COLO668 (cell line): ENCODE measurements at regions not wholly inside any gene's neighbourhood (a gene's known extent, or its start where the extent isn't known, plus 50 kb on each side); places are given as distances from the start of the nearest gene placed in this dataset.
"Not testable (repeated sequence)": the region's sequence is repeated elsewhere in the genome, so short reads cannot be mapped to it uniquely, and the experiment has no call there.

Experiments used
- DNase-seq: peaks from one replicate; lab custom pipeline; 2025; ENCODE audit not compliant: unreplicated experiment; lab: John Stamatoyannopoulos, UW

DNA sequence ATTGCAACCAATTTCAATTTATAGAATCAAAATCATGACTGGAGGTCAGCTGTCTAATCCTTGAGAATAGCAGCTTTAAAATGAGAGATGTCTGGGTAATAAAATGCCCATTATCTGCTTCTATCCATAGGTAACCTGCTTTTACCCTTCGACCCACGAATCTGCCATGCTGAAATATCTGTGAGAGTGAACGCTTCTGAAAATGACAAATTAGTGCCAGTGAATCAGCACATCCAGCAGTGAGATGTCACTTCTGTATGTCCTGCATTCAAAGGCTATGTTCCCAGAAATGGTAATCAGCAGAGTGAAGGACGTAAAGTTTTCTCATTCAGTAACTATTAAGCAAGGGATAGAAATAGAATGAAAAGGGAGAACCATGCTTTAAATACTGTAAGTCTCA, 532.4 kb upstream of the ITGA1 start:
- DNase-seq, result no peak

DNA sequence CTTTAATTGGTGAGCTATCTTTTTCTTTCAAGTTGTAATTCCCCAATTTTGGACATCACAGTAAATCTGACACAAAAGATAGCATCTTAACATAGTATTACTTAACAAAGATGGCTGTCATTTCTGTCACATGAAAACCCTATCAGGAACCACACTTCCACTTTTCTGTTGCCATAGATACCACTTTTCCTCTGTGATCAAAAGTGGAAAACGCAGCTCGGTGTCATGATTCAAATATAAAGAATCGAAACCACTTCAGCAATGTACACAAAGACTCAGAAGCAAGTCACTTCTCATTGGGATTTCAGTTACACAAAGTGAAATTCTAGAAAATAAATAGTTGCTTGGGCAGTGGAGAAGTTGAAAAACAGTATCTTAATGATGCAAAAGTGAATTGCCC, 524.9 kb upstream of the ITGA1 start:
- DNase-seq, result no peak

DNA sequence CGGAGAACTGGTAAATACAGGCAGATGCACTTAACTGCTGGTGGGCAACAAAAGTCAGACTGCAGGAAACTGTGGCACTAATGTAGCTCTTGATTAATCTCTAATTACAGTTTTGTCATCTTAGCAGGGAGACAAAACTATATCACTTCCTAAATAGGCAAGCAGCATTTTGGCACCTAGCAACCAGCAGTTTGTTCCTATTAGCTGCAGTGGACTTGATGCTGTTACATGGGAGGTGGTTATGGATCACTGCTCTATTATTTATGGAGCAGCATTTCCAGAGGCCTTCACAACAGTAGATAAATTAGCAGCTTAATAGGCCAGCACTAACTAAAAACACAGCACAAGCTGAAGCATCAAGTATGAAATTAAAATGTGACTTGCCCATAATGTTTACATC, 518.3 kb upstream of the ITGA1 start:
- no peak for DNase-seq

DNA sequence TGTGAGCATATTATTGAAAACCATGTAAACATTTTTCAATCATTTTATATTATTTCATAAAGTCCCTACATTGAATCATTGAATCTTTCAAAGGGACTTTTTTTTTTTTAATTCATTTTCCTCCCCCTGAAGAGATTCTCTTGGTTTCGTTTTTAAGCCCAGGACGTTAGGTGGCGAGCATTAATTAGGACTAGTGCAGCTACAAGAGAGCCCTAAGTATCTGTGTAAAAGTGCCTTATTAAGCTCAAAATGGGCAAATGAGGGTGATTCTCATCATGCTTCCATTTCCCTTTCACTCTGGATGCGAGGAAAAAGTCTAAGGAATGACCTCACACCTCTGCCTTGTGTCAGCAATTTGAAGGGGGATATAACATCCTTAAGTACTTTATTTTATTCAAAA, 517.9 kb upstream of the ITGA1 start:
- no peak for DNase-seq

DNA sequence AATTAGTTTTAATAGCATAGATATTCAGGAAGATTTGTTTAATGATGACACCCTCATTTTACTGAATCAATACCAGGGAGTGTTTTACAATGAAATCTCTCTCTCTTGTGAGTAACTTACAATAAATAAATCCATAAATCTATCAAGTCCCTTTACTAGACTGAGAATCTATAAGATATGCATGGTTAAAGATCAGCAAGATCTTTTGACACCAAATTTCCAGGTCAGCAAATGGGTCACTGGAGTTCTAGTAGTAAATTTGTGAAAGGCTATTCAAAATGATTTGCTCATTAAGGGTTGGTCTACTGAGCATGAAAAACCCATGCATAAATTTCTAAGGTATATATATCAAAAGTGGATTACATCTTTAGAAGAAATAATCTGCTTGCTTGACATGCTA, 512.1 kb upstream of the ITGA1 start:
- DNase-seq, result no peak

DNA sequence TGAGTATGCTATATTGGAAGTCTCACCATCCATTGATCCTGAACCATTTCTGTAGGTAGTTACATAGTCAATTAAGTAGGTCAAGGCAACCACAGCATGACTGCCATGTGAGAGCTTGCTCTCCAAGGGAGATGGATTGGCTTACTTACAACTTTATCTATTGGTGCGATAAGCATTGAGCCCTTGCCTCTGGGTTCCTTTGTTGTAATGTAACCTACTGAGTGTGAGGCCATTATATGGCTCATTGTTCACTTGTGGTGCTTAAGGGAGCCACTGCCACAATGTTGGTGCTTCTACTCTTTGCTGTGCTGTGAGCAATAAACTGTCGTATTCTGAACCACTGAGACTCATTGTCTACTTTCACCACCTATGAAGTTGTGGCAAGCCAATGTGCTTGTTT, 510.6 kb upstream of the ITGA1 start:
- DNase-seq, result no peak

DNA sequence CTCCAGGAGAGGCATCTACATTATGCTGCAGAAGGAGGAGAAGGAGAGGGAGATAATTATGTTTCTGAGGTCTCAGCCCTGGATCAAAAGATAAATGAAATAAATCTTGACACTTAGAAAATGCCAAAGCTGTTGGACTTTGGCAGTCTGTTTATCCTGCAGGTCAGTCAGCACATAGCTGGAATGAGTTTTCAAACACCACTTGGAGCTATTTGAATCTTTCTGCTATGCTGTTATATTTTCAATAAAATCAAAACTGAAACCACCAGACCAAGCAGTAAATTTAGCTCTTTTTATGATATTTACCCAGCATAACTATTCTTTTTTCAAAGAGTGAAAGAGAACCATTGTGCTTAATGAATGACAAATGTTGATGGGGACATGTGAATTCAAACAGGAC, 505.1 kb upstream of the ITGA1 start:
- no peak for DNase-seq

DNA sequence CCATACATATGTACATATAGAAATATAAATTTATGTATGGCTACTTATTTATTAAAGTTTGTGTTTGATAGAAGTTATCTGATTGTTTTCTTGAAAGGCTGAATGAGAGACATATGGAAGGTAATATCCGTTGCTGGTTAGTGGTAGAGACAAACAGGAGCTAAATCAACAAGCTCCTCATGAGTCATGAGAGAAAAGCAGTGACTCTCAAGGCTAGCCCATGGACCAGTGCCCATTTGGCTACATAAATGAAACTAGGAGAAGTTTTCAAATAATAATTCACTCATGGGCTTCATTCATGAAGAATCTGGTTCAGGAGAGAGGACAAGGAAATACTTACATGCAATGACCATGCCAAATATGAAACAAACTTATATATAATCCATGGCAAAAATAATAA, 504.5 kb upstream of the ITGA1 start:
- DNase-seq, result no peak

DNA sequence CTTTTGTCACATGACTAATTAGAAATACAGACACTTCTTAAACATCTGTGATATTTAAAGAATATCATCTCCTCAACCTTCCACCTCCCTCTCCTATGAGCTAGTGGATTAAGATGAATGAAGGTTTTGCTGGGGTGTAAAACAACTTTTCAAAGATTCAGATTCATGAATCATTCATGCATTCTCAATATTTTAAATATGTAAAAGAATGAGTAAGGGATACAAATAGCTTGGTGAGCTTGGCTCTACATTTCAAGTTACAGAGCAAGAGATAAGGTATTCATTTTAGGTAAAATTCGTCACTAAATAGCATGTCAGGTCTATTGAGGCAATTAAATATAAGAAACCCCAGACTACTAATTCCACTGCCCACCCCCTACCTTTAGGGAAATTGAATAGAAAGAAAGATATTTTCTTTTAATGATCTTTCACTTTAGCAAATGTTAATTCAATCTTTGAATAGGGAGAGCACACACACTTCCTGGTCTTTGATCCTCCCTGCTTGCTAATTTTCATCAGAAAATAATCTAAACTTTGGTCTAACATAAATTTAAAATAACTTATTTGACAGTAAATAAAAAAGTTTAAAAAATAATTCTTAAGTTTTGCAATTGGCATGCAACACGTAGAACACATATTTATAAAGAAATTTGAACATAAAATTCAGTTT, 486.9 kb upstream of the ITGA1 start:
- DNase-seq, result no peak

DNA sequence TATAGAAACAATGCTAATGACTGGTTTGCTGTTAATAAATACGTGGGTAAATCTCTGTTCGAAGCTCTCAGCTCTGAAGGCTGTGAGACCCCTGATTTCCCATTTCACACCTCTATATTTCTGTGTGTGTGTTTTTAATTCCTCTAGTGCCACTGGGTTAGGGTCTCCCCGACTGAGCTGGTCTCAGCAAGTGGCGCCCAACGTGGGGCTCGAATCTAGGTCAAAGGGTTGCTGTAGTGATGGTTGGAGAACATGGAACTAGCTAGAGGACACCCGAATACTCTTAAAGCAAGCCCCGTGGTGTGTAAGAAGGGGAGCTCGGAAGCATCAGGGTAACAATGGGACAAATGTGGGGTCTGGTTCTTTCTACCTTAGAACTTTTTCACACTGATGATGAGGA, 482.9 kb upstream of the ITGA1 start:
- DNase-seq, result not testable (repeated sequence)

DNA sequence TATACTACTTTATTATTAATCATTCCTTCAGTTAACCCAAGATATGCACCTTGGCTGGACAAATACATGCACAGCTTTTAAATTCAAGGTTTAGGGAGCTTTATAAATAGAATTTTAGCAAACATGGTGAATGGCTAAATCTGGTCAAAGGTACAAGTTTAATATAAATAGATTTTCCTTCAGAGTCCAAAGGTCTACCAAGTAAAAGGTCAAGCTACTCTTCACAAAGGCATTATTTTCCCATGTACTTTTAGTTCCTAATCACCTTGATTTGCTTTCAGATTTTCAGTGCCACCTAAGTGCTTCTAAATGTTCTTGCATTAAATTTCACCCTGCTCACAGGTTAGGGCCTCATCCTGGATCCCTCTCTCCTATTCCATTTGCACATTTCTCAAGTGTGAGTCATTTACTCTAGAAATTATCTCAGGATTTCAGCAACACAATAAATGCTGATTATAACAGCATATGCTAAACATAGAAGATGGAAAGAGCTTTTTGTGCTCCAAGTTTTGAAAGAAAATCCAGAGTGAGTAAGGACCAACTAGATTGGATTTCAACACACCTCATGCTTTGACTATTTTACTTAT, 459.4 kb upstream of the ITGA1 start:
- DNase-seq, result no peak

DNA sequence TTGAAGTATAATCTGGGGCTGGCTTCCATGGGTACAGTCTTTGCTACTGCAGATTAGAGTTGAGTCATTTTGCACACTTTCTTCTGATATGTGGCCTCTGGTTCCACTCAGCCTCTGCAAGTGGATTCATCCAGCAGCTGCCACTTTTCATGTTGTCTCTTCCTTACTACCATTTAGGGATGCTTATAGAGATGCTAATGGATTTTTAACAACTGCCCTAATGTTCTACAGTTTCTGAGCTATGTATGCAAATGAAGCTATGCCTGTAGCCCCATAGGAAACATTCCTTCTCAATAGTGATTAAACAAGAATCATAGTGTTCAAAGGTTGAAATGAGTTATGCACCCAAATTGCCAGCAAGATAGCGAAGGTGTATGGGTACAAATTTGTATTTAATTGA, 456.0 kb upstream of the ITGA1 start:
- DNase-seq, result no peak

DNA sequence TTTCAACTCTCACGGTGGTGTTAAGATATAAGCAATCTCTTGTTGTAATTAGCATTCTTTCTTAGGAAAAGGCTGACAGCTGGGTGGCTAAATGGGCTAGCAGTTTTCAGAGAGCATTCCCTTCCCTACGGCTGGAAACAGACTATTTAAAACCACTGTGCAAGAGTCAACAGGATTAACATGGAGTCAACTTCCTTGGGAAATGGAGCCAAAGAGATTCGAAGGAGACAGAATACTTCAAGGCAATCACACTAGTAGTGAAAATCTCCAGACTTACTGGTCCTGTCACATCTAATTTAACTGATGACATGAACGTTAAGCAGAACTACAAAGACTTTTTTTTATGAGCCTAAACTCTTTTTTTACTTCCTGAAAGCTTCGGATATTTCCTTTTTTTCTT, 453.3 kb upstream of the ITGA1 start:
- DNase-seq, result no peak

DNA sequence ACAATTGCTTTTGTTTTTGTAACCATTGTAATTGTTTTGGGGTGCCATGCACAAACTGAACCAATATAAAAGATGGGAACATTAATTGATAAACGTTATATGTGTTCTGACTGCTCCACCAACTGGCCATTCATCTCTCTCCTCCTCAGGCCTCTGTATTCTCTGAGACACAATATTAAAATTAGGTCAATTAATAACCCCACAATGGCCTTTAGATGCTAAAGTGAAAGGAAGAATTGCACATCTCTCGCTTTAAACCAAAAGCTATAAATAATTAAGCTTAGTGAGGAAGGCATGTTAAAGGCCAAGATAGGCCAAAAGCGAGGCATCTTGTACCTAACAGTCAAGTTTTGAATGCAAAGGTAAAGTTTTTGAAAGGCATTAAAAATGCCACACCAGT, 448.4 kb upstream of the ITGA1 start:
- no peak for DNase-seq

DNA sequence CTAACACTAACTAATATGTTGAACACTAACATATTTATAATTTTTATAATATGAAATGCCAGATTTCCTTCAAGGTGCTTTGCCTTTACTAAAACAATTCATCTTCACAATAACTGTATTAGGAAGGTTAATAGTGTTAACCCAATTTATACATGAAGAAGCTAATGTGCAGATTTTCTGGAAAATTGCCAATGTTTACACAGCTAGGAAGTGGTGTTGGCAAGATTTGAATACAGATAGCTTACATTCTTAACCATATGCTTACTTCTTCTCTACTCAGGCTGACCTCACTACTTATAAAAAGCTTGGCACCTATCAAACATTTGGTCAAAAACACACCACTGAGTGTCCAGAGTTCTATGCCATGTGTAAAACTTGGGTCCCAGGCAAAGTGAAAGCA, 445.4 kb upstream of the ITGA1 start:
- DNase-seq, result no peak

DNA sequence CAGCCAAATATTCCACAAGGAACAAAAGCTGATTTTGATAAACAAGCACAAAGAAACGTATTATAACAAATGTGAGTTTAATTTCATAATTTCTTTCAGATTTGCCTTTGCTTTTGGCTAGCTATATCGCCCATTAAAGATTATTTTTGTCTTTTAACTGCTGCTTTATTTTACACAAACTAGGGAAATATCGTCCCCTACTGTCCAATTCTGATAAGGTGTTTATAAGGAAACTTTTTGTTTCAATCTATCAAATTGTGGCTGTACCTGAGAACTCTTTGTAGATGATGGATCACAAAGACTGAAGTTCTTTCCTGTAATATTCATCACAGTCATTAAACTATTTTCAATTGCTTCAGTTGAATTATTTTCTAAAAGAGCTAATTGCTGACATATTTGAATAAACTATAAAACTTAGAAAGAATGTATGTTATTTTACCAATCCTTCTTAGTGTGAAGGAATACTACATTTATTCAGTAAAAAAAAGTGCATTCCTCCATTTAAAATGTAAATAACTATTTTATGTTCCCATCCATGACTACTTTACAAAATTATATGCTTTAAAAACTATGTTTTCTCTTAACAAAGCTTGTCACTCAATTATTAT, 431.3 kb upstream of the ITGA1 start:
- no peak for DNase-seq

DNA sequence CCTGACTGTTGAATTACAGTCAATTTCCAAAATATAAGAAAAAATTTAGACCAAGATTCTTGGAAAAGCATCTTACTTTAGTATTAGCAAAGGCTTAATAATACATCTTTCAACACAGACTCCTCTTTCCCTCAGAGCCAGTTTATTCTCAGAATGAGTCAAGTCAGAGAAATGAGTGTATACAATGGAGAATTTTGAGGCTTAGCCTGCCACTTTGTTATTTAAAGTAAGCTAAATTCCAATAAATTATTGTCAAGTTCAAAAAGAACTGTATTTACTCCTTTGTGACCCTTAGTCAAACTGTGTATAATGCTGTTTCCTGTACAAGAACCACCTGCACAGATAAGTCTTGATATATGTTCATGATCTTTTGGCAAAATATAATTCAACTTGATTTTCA, 428.5 kb upstream of the ITGA1 start:
- DNase-seq, result no peak

DNA sequence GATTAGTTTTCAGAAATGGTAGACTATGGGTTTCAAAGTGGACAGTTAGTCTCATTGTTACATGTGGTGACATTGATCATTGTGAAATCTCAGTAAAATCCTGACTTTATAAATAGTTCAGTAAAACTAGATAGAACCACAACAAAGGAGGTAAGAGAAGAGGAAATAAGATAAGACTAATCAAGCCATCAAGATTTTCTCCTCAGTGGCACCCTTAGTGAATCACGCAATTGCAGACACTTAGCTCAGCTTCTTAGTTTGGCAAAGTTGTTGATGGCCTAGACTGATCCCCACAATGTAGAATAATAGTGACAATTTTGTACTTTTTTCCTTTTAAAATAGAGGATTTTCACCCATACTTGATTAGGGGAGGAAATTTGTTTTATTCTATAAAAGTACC, 426.7 kb upstream of the ITGA1 start:
- no peak for DNase-seq

DNA sequence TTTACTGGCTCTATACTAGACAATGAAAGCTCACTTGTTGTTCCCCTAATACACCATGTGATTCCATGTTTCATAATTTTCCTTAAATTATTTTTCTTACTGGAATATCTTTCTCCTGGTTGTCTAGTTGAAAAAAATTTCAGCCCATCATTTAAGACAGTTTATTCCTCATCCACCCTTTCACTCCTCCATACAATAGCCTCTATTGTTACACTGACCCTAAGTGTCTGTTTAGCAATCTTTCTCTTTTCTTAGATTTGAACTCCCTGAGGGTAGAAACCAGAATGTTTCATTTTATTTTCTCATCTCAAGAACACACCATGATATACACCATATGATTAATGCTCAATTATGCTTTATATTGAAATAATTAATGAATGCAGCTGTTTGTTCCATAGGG, 413.4 kb upstream of the ITGA1 start:
- no peak for DNase-seq

DNA sequence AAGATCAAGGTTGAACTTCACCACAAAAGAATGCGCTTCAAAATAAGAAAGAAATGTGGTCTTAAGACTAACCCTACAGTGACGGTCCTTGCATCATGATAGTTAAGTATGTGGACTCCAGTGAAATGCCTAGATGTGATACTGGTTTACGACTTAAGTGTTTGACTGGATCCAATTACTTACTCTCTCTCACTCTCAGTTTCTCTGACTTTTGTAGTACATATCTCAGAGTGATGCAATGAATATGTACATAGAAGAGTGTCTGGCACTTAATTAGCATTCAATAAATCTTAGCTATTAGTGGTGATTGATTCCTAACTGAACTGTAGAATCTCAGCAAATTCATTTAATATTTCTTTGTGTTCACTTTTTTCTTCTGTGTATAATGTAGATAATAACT, 411.7 kb upstream of the ITGA1 start:
- DNase-seq, result no peak

DNA sequence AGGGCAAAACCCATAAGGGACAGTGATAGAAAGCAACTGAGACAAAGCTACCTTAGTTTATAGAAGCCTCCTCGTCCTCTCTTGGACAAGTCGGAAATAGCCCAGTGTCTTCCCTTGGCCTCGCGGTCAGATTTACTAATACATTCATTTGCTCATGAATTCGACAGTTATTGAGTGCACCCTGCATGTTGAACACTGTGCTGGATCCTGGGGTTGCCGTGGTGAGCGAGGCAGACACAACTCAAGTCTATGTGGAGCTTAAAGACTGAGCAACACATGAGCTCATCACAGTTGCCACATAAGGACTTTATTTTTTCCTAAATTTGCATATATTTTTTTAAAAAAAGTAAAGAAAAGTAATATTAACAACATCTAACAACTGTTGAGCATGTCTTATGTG, 411.1 kb upstream of the ITGA1 start:
- DNase-seq, result no peak

DNA sequence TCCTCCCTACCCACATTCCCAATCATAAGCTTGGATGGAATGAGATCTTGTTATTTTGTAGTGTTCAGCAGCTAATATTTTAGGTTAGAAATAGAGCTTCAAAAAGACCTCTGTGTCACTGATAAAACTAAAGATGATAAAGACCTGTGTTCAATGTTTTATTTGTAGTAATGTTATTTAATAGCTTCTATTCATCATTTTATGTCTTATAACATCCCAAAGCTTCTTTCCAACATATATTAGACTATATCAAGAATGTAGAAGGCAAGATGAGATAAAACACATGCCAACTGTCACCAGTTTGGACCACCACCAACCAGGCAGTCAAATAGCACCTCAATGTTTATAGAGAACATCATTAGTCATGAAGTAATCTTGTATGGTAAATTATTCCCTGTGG, 409.5 kb upstream of the ITGA1 start:
- no peak for DNase-seq

DNA sequence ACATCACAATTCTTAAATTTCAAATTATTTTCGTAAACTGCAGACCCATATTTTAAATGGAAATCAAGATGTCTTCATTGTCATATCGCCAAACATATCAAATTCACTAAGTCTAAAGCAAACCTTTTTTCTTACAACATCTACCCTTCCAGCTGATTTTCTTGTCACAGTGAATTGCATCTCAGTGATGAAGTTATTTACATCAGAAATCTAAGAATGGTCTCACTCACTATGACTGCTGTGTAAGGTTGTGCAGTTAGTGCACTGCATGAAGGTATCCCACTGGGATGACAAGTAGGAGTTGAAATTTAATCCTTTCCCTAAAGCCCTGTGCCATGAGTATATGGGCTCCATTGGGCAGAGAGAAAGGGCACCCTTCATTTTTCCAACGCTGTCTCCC, 399.4 kb upstream of the ITGA1 start:
- DNase-seq, result no peak
